ENCODE measurements at regions not wholly inside any gene's neighbourhood (a gene's known extent, or its start where the extent isn't known, plus 50 kb on each side); places are given as distances from the start of the nearest gene placed in this dataset.

DNA sequence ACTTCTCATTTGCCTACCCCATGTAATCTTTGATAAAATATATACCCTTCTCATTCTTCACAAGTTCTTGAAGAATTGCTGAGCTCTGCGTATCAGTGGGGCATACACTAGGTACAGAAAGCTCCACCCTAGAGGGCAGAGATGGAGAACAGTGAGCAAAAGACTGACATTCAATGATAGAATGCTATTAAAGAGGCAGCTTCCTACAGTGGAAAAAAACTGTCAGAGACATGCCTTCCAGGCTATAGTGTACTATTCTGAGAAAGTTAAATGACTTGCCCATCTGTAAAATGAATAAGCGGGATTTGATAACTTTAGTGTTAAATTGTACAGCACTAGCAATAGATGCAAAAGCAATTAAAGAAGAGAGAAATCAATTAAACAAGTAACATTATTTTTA, 172.8 kb downstream of the SUCNR1 start:
- Histone ChIP-seq H3K4me3 (no peak overlapping the region), H3K4me1 (ENCODE audit: low read depth) (no peaks in the 10 kb centered on the region), H3K27me3 (no peaks in the 10 kb centered on the region), H3K9me3 (ENCODE audit: low read depth) (no peaks in the 10 kb centered on the region), H3K36me3 (no peaks in the 10 kb centered on the region), H3K27ac (no peak overlapping the region)
- no peak for TF ChIP-seq CTCF (IDR thresholded peaks at IDR 0.05; ENCODE audit: low read depth, low read length)
- no peak for DNase-seq (ENCODE audit: low read depth in 1 of 2, low spot score in 1 of 2)

DNA sequence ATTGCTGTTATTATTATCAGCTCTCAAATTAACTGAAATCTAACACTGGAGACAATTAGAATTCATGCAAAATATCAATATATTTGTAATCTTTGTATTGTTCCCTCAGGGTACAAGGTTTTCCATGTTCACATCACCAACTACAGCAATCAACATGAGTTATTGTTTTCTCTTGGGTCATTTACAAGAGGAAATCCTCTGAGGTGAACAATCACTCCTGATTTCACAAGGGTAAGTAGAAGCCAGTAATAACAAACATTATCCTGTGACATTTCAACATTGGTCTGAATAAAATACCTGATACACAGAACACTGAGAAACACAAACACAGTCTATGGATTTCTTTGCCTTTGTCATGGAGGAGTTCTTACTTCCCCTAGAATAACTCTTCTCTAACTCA, 174.0 kb downstream of the SUCNR1 start:
- no peaks in the 10 kb centered on the region for H3K36me3 ChIP-seq
- peak in 1 of 2 donors; percentile 68 for DNase-seq (ENCODE audit: low read depth in 1 of 2, low spot score in 1 of 2)
- no peaks in the 10 kb centered on the region for H3K9me3 ChIP-seq (ENCODE audit: low read depth)
- H3K4me1 ChIP-seq (ENCODE audit: low read depth), result no peaks in the 10 kb centered on the region
- no peak overlapping the region for H3K4me3 ChIP-seq
- H3K27me3 ChIP-seq, result no peaks in the 10 kb centered on the region
- TF ChIP-seq CTCF (IDR thresholded peaks at IDR 0.05; ENCODE audit: low read depth, low read length), result no peak
- H3K27ac ChIP-seq, result no peak overlapping the region

- H3K4me3 ChIP-seq, result no peak overlapping the region
- DNase-seq (ENCODE audit: low read depth in 1 of 2, low spot score in 1 of 2), result no peak
- H3K36me3 ChIP-seq, result no peaks in the 10 kb centered on the region
- no peak overlapping the region for H3K27ac ChIP-seq
- H3K27me3 ChIP-seq, result no peaks in the 10 kb centered on the region
- no peak for TF ChIP-seq CTCF (IDR thresholded peaks at IDR 0.05; ENCODE audit: low read depth, low read length)
- no peaks in the 10 kb centered on the region for H3K9me3 ChIP-seq (ENCODE audit: low read depth)
- H3K4me1 ChIP-seq (ENCODE audit: low read depth), result no peaks in the 10 kb centered on the region
Measured at GRCh38 chr3:152048831-152049230, 175.4 kb downstream of the SUCNR1 start.

GRCh38 chr3:152050903-152051302, 177.5 kb downstream of the SUCNR1 start:
- no peak for TF ChIP-seq CTCF (IDR thresholded peaks at IDR 0.05; ENCODE audit: low read depth, low read length)
- Histone ChIP-seq H3K27ac (no peak overlapping the region), H3K4me1 (ENCODE audit: low read depth) (no peaks in the 10 kb centered on the region), H3K9me3 (ENCODE audit: low read depth) (no peaks in the 10 kb centered on the region), H3K36me3 (no peaks in the 10 kb centered on the region), H3K27me3 (no peaks in the 10 kb centered on the region), H3K4me3 (no peak overlapping the region)
- no peak for DNase-seq (ENCODE audit: low read depth in 1 of 2, low spot score in 1 of 2)

- peak in 1 of 2 donors; percentile 15 for DNase-seq (ENCODE audit: low read depth in 1 of 2, low spot score in 1 of 2)
- Histone ChIP-seq H3K27ac (no peak overlapping the region), H3K9me3 (ENCODE audit: low read depth) (no peaks in the 10 kb centered on the region)
Measured at GRCh38 chr3:152051501-152052404, 178.3 kb downstream of the SUCNR1 start.

More at GRCh38 chr3:152051501-152052404, 178.3 kb downstream of the SUCNR1 start:
- Histone ChIP-seq H3K36me3 (no peaks in the 10 kb centered on the region), H3K4me3 (no peak overlapping the region), H3K4me1 (ENCODE audit: low read depth) (no peaks in the 10 kb centered on the region), H3K27me3 (no peaks in the 10 kb centered on the region)
- no peak for TF ChIP-seq CTCF (IDR thresholded peaks at IDR 0.05; ENCODE audit: low read depth, low read length)

Data from cardiac muscle cell (in vitro differentiated cells and primary cell).